GM12878 (cell line): ENCODE measurements at regions not wholly inside any gene's neighbourhood (a gene's known extent, or its start where the extent isn't known, plus 50 kb on each side); places are given as distances from the start of the nearest gene placed in this dataset.

Experiments used
- ATAC-seq: fragments of 200-7000 bp; cut with Tn5 transposase; 3 replicates; pipeline ENCODE4 v1.9.1; 2020; ENCODE audit warnings: mild to moderate bottlenecking, moderate library complexity
- BruUV-seq: library from RNA; stranded (reverse); fragments of 400-500 nt; replicated peaks from 2 replicates; lab custom pipeline; 2021; lab: Mats Ljungman, UMichigan
- CTCF ChIA-PET: fragments of 300-600 bp; sonication (Branson Sonifier 250); formaldehyde crosslinking; extraction: SDS; loops from one replicate; lab custom pipeline; 2021; ENCODE audit warnings: inconsistent platforms; lab: Yijun Ruan, JAX
- POLR2A ChIA-PET: fragments of 350-600 bp; formaldehyde crosslinking; extraction: SDS; loops from one replicate; lab custom pipeline; 2021; ENCODE audit warnings: inconsistent platforms; lab: Charles Lee
- RAD21 ChIA-PET: fragments of 300-600 bp; sonication (Branson Sonifier 250); formaldehyde crosslinking; loops from one replicate; lab custom pipeline; 2023; ENCODE audit warnings: antibody characterized with exemption; ENCODE audit not compliant: unreplicated experiment; lab: Charles Lee
- SMC1A ChIA-PET: fragments of 300-600 bp; sonication (Branson Sonifier 250); formaldehyde crosslinking; loops from one replicate; lab custom pipeline; 2023; ENCODE audit not compliant: unreplicated experiment, uncharacterized antibody; lab: Charles Lee
- DNase-seq: peaks from one replicate; pipeline ENCODE4 v3.0.0-alpha.2; 2011; ENCODE audit warnings: low read depth, low spot score
- FAIRE-seq: peaks from 3 replicates; lab custom pipeline; 2011; peaks lifted over from hg19 to GRCh38; lab: Jason Lieb, UNC
- H2AFZ ChIP-seq: 2 replicates; pipeline ENCODE4 v1.6.0; 2011; ENCODE audit warnings: low read depth, low read length, control low read depth; ENCODE audit not compliant: control insufficient read depth
- H3K27ac ChIP-seq: 2 replicates; pipeline ENCODE4 v1.5.1; 2011; ENCODE audit warnings: control low read depth; ENCODE audit not compliant: control insufficient read depth, insufficient read depth
- H3K27me3 ChIP-seq, 2 experiments: replicated peaks in 1 of 2; 2 replicates each; pipeline versions ENCODE4 v1.6.0 to v1.6.1; 2011; ENCODE audit warnings: low read length in 1 of 2; ENCODE audit not compliant: control insufficient read depth in 2 of 2, insufficient read depth in 2 of 2
- H3K36me3 ChIP-seq, 2 experiments: 2 replicates each; pipeline ENCODE4 v1.5.1; 2011; ENCODE audit warnings: low read length in 1 of 2; ENCODE audit not compliant: control insufficient read depth in 2 of 2, insufficient read depth in 2 of 2
- H3K4me1 ChIP-seq: 2 replicates; pipeline ENCODE4 v1.6.1; 2011; ENCODE audit warnings: mild to moderate bottlenecking, low read length, moderate library complexity, mixed read lengths; ENCODE audit not compliant: control insufficient read depth, insufficient read depth
- H3K4me2 ChIP-seq: 2 replicates; pipeline ENCODE4 v1.6.0; 2011; ENCODE audit warnings: control low read depth; ENCODE audit not compliant: control insufficient read depth, insufficient read depth
- H3K4me3 ChIP-seq: fragments of 200-600 bp; sonication (generic); 2 replicates; pipeline ENCODE4 v1.5.1; 2016
- H3K79me2 ChIP-seq: 2 replicates; pipeline ENCODE4 v1.6.0; 2011; ENCODE audit warnings: low read length; ENCODE audit not compliant: control insufficient read depth, insufficient read depth
- H3K9ac ChIP-seq: 2 replicates; pipeline ENCODE4 v1.8.0; 2011; ENCODE audit warnings: low read length, control low read depth, mixed read lengths; ENCODE audit not compliant: control insufficient read depth, insufficient read depth
- H3K9me3 ChIP-seq: replicated peaks from 3 replicates; pipeline ENCODE4 v1.5.1; 2011; ENCODE audit warnings: mild to moderate bottlenecking, low read length; ENCODE audit not compliant: control insufficient read depth, insufficient read depth
- H4K20me1 ChIP-seq: 2 replicates; pipeline ENCODE4 v1.6.0; 2011; ENCODE audit not compliant: control insufficient read depth, insufficient read depth
- CBX3 ChIP-seq: fragments of 200-600 bp; sonication (generic); IDR thresholded peaks from 2 replicates; pipeline ENCODE4 v1.6.1; 2016; ENCODE audit warnings: low read depth, borderline replicate concordance
- CHD4 ChIP-seq: fragments of 200-600 bp; sonication (generic); IDR thresholded peaks from 2 replicates; pipeline ENCODE4 v1.6.1; 2016; ENCODE audit warnings: mild to moderate bottlenecking
- HDAC2 ChIP-seq: fragments of 200-600 bp; sonication (generic); IDR thresholded peaks from 2 replicates; pipeline ENCODE4 v1.6.1; 2017
- MTA2 ChIP-seq: fragments of 450-650 bp; IDR thresholded peaks from 2 replicates; pipeline ENCODE4 v1.6.1; 2016; ENCODE audit warnings: low read depth, mild to moderate bottlenecking, moderate library complexity
- POU2F2 ChIP-seq: IDR thresholded peaks from 3 replicates; pipeline ENCODE4 v1.6.1; 2011; ENCODE audit warnings: low read depth, mild to moderate bottlenecking, low read length, borderline replicate concordance
- RB1 ChIP-seq: fragments of 450-650 bp; formaldehyde crosslinking; IDR thresholded peaks from 2 replicates; pipeline ENCODE4 v1.6.1; 2017; ENCODE audit warnings: mild to moderate bottlenecking, borderline replicate concordance
- RBBP5 ChIP-seq: fragments of 200-600 bp; sonication (generic); conservative IDR thresholded peaks from 2 replicates; pipeline ENCODE4 v1.6.1; 2016
- SMARCA5 ChIP-seq: fragments of 450-650 bp; IDR thresholded peaks from 2 replicates; pipeline ENCODE4 v1.6.1; 2017; ENCODE audit warnings: mild to moderate bottlenecking
- YBX1 ChIP-seq: fragments of 450-650 bp; IDR thresholded peaks from 2 replicates; pipeline ENCODE4 v1.6.1; 2016; ENCODE audit warnings: antibody characterized with exemption
- ZNF207 ChIP-seq: fragments of 450-650 bp; IDR thresholded peaks from 2 replicates; pipeline ENCODE4 v1.6.1; 2014; ENCODE audit warnings: antibody characterized with exemption, mild to moderate bottlenecking, borderline replicate concordance
- WGBS: methylation state at CpG from one replicate; pipeline ENCODE4 v1.1.6; 2016; ENCODE audit warnings: low lambda C conversion rate; ENCODE audit not compliant: insufficient replicate concordance, insufficient coverage; ENCODE audit errors: missing lambda C conversion rate; 5-methylcytosine and 5-hydroxymethylcytosine counted together
- in situ Hi-C: fragments of 300-500 bp; cut with MboI; formaldehyde crosslinking; loops from 9 replicates; pipeline ENCODE4 v1.14.3; 2018; ENCODE audit warnings: mixed read lengths
- intact Hi-C: fragments of 100-400 bp; cut with micrococcal nuclease; formaldehyde crosslinking; loops from one replicate; pipeline ENCODE4 v1.14.2; 2022; ENCODE audit not compliant: unreplicated experiment
- TF ChIP-seq, protein P1 (sequence below), 3 experiments: IDR thresholded peaks in 2 of 3; conservative IDR thresholded peaks in 1 of 3; 2 replicates each; pipeline ENCODE4 v1.5.1; 2011; ENCODE audit warnings: low read depth in 3 of 3, low read length in 3 of 3, mild to moderate bottlenecking in 3 of 3, control low read depth in 2 of 3, moderate library complexity in 2 of 3, inconsistent platforms in 1 of 3, mixed read lengths in 1 of 3; ENCODE audit not compliant: control insufficient read depth in 2 of 3, insufficient read depth in 1 of 3; ENCODE audit errors: extremely low read depth in 1 of 3

DNA sequence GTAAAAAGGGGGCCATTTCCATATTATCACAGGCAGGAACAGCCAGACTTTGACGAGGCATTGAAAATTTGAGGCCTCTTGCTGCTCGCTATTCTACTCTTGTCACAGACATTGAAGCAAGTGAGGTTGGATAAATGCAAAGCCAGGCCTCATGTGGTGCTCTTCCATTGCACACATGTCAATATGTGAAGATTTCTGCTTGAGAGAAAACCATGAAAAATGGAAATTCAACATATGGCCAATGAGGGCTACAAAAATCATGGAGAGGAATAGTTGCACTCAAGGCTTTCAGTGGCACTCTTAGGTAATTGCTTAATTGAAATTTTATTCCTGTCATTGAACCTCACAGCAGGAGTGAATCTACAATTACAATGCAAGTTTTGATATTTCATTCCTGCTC lies 185.6 kb upstream of the MBNL1 start:
- Histone ChIP-seq H3K9me3 (peaks cover 7% of the 10 kb centered on the region; the same call in 2 of the 3 replicates), H3K4me1 (no peaks in the 10 kb centered on the region), H3K36me3 (no peaks in the 10 kb centered on the region), H3K27ac (no peak overlapping the region), H2AFZ (no peak overlapping the region), H3K4me2 (no peak overlapping the region), H3K79me2 (no peaks in the 10 kb centered on the region), H3K4me3 (no peak overlapping the region), H3K27me3 (no peaks in the 10 kb centered on the region), H3K9ac (no peak overlapping the region), H4K20me1 (no peaks in the 10 kb centered on the region)
- TF ChIP-seq HDAC2 (no peak), ZNF207 (no peak), MTA2 (no peak), SMARCA5 (no peak), CBX3 (no peak), POU2F2 (no peak), RB1 (no peak), CHD4 (no peak), RBBP5 (no peak), YBX1 (no peak)
- TF ChIP-seq, protein P1, sequence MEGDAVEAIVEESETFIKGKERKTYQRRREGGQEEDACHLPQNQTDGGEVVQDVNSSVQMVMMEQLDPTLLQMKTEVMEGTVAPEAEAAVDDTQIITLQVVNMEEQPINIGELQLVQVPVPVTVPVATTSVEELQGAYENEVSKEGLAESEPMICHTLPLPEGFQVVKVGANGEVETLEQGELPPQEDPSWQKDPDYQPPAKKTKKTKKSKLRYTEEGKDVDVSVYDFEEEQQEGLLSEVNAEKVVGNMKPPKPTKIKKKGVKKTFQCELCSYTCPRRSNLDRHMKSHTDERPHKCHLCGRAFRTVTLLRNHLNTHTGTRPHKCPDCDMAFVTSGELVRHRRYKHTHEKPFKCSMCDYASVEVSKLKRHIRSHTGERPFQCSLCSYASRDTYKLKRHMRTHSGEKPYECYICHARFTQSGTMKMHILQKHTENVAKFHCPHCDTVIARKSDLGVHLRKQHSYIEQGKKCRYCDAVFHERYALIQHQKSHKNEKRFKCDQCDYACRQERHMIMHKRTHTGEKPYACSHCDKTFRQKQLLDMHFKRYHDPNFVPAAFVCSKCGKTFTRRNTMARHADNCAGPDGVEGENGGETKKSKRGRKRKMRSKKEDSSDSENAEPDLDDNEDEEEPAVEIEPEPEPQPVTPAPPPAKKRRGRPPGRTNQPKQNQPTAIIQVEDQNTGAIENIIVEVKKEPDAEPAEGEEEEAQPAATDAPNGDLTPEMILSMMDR (IDR thresholded peaks at IDR 0.05 in 2 of 3, conservative IDR thresholded peaks at IDR 0.05 in 1 of 3; ENCODE audit: control insufficient read depth in 2 of 3, extremely low read depth in 1 of 3, insufficient read depth in 1 of 3, low read depth in 3 of 3, low read length in 3 of 3): no peak
- no peak for ATAC-seq
- BruUV-seq: no TSS peak
- ChIA-PET POLR2A (no interaction called here), SMC1A (interaction anchor here (2.0 to 3.4 kb wide), 2 partner anchors 11 to 13 kb away, joined by 4 to 13 read pairs; no protein-coding TSS in a partner anchor), CTCF (interaction anchor here (1.5 to 2.2 kb wide), 2 partner anchors 11 to 17 kb away, joined by 3 to 11 read pairs; no protein-coding TSS in a partner anchor), RAD21 (no interaction called here)
- in situ Hi-C loops: no loop called here
- no peak for DNase-seq
- no peak for FAIRE-seq
- intact Hi-C loops: no loop called here
- 94% methylated on average over 2 of the region's 2 CpGs for WGBS
